ENCODE measurements at regions not wholly inside any gene's neighbourhood (a gene's known extent, or its start where the extent isn't known, plus 50 kb on each side); places are given as distances from the start of the nearest gene placed in this dataset.
"Not testable (repeated sequence)": the region's sequence is repeated elsewhere in the genome, so short reads cannot be mapped to it uniquely, and the experiment has no call there.

DNA sequence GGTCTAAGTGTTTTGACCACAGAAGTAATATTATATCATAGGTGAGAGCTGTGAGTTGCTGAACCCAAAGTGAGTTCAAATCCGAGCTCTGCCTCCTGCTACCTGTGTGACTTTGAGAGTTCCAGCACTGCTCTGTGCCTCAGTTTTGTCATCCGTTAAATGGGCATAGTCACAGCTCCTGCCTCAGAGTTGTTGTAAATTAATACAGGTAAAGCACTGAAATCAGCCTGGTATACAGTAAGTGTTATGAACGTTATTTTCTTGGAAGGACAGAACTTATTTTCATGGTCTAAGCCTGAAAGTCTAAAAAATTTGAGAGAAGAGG is 65.4 kb upstream of the ZNF195 start:
- not testable (repeated sequence) for DNase-seq (ENCODE audit: low read depth in 3 of 3)

DNA sequence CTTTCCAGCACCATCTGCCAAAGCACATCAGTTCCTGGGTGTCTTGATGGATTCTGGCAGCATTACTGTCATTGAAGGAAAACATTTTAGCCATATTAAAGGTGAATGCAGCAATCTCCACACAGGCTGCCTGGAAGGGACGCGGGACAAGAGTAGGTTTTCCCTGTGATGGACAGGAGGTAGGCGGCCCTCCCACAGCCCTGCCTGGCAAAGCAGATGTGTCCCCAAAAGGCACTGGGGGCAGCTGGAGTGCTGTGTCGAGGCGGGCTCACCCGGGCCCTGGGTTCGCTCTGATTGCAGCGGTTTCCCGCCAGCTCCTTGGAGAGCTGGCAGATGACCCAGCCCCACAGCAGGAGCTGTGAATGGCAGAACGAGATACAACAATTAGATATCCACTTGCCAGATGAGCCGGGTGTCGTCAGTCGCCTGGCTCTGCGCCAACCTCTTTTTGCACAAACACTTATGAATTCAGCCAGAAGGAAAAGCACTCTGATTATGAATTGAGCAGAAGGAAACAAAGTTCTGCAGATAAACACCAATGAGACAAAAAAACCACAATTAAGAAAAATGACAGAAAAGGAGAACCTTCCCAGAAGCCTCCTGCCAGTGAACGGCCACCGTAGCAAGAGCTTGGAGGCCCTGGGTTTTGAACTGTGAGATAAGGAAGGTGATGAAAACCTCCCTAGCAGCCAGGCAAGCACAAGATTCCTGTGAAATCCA is 64.9 kb upstream of the ZNF195 start:
- DNase-seq (ENCODE audit: low read depth in 3 of 3), result not testable (repeated sequence)

DNA sequence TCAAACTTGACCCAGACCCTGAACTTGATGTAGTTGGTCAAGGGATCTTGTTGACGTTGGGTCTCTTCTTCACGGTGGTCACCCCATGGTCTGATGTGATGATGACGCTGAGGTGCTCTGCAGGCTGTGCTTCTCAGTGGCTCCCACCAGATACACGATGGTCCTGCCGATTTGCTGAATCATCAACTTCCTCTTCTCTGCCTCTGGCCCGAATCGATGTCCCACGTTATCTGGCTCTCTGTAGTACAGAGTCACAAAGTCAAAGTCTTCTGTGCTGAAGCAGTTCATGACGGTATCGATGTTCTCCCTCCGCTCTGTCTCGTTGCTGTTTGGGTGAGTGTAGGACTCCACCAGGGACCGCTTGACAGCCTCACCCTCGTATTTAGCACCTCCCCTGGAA is 58.5 kb upstream of the ZNF195 start:
- not testable (repeated sequence) for DNase-seq (ENCODE audit: low read depth in 3 of 3)

DNA sequence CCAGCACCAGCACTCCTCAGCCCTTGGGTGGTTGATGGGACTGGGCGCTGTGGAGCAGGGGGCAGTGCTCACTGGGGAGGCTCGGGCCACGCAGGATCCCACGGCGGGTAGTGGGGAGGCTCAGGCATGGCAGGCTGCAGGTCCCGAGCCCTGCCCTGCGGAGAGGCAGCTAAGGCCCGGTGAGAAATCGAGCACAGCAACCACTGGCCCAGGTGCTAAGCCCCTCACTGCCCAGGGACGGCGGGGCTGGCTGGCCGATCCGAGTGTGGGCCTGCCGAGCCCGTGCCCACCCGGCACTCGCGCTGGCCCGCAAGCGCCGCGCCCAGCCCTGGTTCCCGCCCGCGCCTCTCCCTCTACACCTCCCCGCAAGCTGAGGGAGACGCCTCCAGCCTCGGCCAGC is 56.0 kb upstream of the ZNF195 start:
- no peak for DNase-seq (ENCODE audit: low read depth in 3 of 3)

DNA sequence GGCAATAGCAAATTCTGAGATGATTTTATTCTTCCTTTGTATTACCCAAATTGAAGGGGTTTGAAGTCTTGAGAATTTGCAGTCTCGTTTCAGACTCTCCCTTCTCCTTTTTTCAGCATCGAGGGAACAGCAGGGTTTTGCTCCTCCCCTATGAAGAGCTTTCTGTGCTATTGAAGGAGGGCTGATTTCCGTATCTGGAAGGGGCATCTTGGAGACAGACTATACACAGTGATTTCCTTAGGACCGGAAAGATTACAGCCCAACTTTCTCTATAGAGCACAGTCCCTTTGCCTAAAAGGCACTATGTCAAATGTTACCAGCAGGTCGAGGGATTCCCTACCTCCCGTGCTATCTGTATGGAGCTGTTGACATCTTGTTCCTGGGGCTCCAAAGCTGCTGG is 50.2 kb upstream of the ZNF195 start:
- not testable (repeated sequence) for DNase-seq (ENCODE audit: low read depth in 3 of 3)
